ENCODE measurements at regions not wholly inside any gene's neighbourhood (a gene's known extent, or its start where the extent isn't known, plus 50 kb on each side); places are given as distances from the start of the nearest gene placed in this dataset.
"Not testable (repeated sequence)": the region's sequence is repeated elsewhere in the genome, so short reads cannot be mapped to it uniquely, and the experiment has no call there.

DNA sequence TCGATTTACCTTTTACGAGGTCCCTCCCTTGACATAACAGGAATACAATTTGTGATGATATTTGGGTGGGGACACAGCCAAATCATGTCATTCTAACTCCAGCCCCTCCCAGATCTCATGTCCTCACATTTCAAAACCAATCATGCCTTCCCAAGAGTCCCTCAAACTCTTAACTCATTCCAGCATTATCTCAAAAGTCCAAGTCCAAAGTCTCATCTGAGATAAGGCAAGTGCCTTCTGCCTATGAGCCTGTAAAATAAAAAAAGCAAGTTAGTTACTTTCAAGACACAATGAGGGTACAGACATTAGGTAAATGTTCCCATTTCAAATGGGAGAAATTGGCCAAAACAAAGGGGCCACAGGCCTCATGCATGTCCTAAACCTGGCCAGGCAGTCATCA is 381.1 kb downstream of the PIK3C3 start:
- no peak overlapping the region for H3K27ac ChIP-seq (ENCODE audit: control insufficient read depth, insufficient read depth, low read length)
- TF ChIP-seq EZH2 (IDR thresholded peaks at IDR 0.05; ENCODE audit: low read length): no peak
- no peak overlapping the region for H3K4me3 ChIP-seq (ENCODE audit: control insufficient read depth in 2 of 3, extremely low read depth in 1 of 3, insufficient read depth in 2 of 3, low read depth in 1 of 3, low read length in 3 of 3)
- FAIRE-seq (no peak), DNase-seq (ENCODE audit: low read depth, low spot score) (no peak)
- H3K4me1 ChIP-seq (ENCODE audit: control insufficient read depth, extremely low read depth, insufficient read depth, low read length): no peaks in the 10 kb centered on the region
- no peaks in the 10 kb centered on the region for H3K9me3 ChIP-seq (ENCODE audit: control insufficient read depth, low read depth, low read length)
- H2AFZ ChIP-seq (ENCODE audit: control insufficient read depth, low read length): no peak overlapping the region
- H3K79me2 ChIP-seq (ENCODE audit: control insufficient read depth, insufficient read depth, low read length): no peaks in the 10 kb centered on the region
- no peaks in the 10 kb centered on the region for H4K20me1 ChIP-seq (ENCODE audit: control insufficient read depth, extremely low read depth, insufficient read depth, low read length)
- H3K36me3 ChIP-seq (ENCODE audit: control insufficient read depth in 2 of 2, extremely low read depth in 1 of 2, insufficient read depth in 2 of 2, low read length in 2 of 2): no peaks in the 10 kb centered on the region
- dilution Hi-C loops (cut with MboI; ENCODE audit: extremely low pct_ligation_motif_present, low sequenced_read_pairs): no loop called here
- H3K9me1 ChIP-seq (ENCODE audit: control insufficient read depth, extremely low read depth, insufficient read depth, low read length): no peaks in the 10 kb centered on the region
- no peak overlapping the region for H3K4me2 ChIP-seq (ENCODE audit: control insufficient read depth, extremely low read depth, insufficient read depth, low read depth, low read length)
- H3K27me3 ChIP-seq (ENCODE audit: control insufficient read depth, extremely low read depth, insufficient read depth, low read length): no peaks in the 10 kb centered on the region
- H3K9ac ChIP-seq (ENCODE audit: control insufficient read depth, extremely low read depth, insufficient read depth, low read length): no peak overlapping the region

DNA sequence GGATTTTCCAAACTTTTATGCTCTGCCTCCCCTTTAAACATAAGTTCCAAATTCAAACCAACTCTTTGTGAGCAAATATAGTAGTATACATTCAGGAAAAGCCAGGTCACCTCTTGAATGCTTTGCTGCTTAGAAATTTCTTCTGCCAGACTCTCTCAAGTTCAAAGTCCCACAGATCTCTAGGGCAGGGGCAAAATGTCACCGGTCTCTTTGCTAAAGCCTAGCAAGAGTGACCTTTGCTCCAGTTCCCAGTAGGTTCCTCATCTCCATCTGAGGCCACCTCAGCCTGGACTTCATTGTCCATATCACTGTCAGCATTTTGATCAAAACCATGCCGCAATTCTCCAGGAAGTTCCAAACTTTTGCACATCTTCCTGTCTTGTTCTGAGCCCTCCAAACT is 382.3 kb downstream of the PIK3C3 start:
- FAIRE-seq; dilution Hi-C loops (cut with MboI; ENCODE audit: extremely low pct_ligation_motif_present, low sequenced_read_pairs); H3K9me3 ChIP-seq (ENCODE audit: control insufficient read depth, low read depth, low read length): not testable (repeated sequence)

DNA sequence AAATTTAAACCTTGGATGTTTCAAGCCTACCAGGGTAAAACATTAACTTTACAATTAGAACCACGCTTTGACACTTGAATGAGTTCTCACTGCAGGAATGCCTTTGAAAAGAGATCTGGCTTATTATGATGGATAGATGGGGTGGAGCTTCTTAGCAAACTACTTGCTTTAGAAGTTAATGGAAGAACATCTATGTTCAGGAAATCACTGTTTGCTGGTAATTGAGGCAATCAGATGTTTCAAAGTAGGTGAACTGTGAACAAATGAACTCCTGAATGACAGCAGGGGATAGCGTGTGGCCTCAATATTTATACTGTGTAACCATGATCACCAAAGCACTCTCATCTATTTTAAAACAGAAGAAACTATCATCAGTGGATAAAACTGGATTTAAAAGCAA is 383.6 kb downstream of the PIK3C3 start:
- Histone ChIP-seq H3K9ac (ENCODE audit: control insufficient read depth, extremely low read depth, insufficient read depth, low read length) (no peak overlapping the region), H3K79me2 (ENCODE audit: control insufficient read depth, insufficient read depth, low read length) (no peaks in the 10 kb centered on the region), H3K4me2 (ENCODE audit: control insufficient read depth, extremely low read depth, insufficient read depth, low read depth, low read length) (no peak overlapping the region), H3K9me3 (ENCODE audit: control insufficient read depth, low read depth, low read length) (no peaks in the 10 kb centered on the region), H2AFZ (ENCODE audit: control insufficient read depth, low read length) (no peak overlapping the region), H3K27ac (ENCODE audit: control insufficient read depth, insufficient read depth, low read length) (no peak overlapping the region), H3K27me3 (ENCODE audit: control insufficient read depth, extremely low read depth, insufficient read depth, low read length) (no peaks in the 10 kb centered on the region), H3K9me1 (ENCODE audit: control insufficient read depth, extremely low read depth, insufficient read depth, low read length) (no peaks in the 10 kb centered on the region), H3K4me1 (ENCODE audit: control insufficient read depth, extremely low read depth, insufficient read depth, low read length) (no peaks in the 10 kb centered on the region), H3K36me3 (ENCODE audit: control insufficient read depth in 2 of 2, extremely low read depth in 1 of 2, insufficient read depth in 2 of 2, low read length in 2 of 2) (no peaks in the 10 kb centered on the region), H4K20me1 (ENCODE audit: control insufficient read depth, extremely low read depth, insufficient read depth, low read length) (no peaks in the 10 kb centered on the region), H3K4me3 (ENCODE audit: control insufficient read depth in 2 of 3, extremely low read depth in 1 of 3, insufficient read depth in 2 of 3, low read depth in 1 of 3, low read length in 3 of 3) (no peak overlapping the region)
- FAIRE-seq: no peak
- dilution Hi-C loops (cut with MboI; ENCODE audit: extremely low pct_ligation_motif_present, low sequenced_read_pairs): no loop called here
- no peak for DNase-seq (ENCODE audit: low read depth, low spot score)
- TF ChIP-seq EZH2 (IDR thresholded peaks at IDR 0.05; ENCODE audit: low read length): no peak
- TF ChIP-seq, protein P1, sequence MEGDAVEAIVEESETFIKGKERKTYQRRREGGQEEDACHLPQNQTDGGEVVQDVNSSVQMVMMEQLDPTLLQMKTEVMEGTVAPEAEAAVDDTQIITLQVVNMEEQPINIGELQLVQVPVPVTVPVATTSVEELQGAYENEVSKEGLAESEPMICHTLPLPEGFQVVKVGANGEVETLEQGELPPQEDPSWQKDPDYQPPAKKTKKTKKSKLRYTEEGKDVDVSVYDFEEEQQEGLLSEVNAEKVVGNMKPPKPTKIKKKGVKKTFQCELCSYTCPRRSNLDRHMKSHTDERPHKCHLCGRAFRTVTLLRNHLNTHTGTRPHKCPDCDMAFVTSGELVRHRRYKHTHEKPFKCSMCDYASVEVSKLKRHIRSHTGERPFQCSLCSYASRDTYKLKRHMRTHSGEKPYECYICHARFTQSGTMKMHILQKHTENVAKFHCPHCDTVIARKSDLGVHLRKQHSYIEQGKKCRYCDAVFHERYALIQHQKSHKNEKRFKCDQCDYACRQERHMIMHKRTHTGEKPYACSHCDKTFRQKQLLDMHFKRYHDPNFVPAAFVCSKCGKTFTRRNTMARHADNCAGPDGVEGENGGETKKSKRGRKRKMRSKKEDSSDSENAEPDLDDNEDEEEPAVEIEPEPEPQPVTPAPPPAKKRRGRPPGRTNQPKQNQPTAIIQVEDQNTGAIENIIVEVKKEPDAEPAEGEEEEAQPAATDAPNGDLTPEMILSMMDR (optimal IDR thresholded peaks at IDR 0.05 in 1 of 3, IDR thresholded peaks at IDR 0.05 in 1 of 3, conservative IDR thresholded peaks at IDR 0.05 in 1 of 3; ENCODE audit: extremely low read depth in 1 of 3, insufficient read depth in 2 of 3, low read length in 3 of 3): no peak

More for the DNA sequence above, 382.3 kb downstream of the PIK3C3 start:
- H3K4me3 ChIP-seq (ENCODE audit: control insufficient read depth in 2 of 3, extremely low read depth in 1 of 3, insufficient read depth in 2 of 3, low read depth in 1 of 3, low read length in 3 of 3); H3K27ac ChIP-seq (ENCODE audit: control insufficient read depth, insufficient read depth, low read length); H3K79me2 ChIP-seq (ENCODE audit: control insufficient read depth, insufficient read depth, low read length); H3K36me3 ChIP-seq (ENCODE audit: control insufficient read depth in 2 of 2, extremely low read depth in 1 of 2, insufficient read depth in 2 of 2, low read length in 2 of 2); H3K4me1 ChIP-seq (ENCODE audit: control insufficient read depth, extremely low read depth, insufficient read depth, low read length); H3K9me1 ChIP-seq (ENCODE audit: control insufficient read depth, extremely low read depth, insufficient read depth, low read length); H4K20me1 ChIP-seq (ENCODE audit: control insufficient read depth, extremely low read depth, insufficient read depth, low read length); H2AFZ ChIP-seq (ENCODE audit: control insufficient read depth, low read length); H3K27me3 ChIP-seq (ENCODE audit: control insufficient read depth, extremely low read depth, insufficient read depth, low read length); DNase-seq (ENCODE audit: low read depth, low spot score); H3K9ac ChIP-seq (ENCODE audit: control insufficient read depth, extremely low read depth, insufficient read depth, low read length); H3K4me2 ChIP-seq (ENCODE audit: control insufficient read depth, extremely low read depth, insufficient read depth, low read depth, low read length): not testable (repeated sequence)
